ENCODE measurements at regions not wholly inside any gene's neighbourhood (a gene's known extent, or its start where the extent isn't known, plus 50 kb on each side); places are given as distances from the start of the nearest gene placed in this dataset.

GRCh38 chr16:86067516-86067915 lies 168.6 kb downstream of the IRF8 start:
- TF ChIP-seq, protein P1, sequence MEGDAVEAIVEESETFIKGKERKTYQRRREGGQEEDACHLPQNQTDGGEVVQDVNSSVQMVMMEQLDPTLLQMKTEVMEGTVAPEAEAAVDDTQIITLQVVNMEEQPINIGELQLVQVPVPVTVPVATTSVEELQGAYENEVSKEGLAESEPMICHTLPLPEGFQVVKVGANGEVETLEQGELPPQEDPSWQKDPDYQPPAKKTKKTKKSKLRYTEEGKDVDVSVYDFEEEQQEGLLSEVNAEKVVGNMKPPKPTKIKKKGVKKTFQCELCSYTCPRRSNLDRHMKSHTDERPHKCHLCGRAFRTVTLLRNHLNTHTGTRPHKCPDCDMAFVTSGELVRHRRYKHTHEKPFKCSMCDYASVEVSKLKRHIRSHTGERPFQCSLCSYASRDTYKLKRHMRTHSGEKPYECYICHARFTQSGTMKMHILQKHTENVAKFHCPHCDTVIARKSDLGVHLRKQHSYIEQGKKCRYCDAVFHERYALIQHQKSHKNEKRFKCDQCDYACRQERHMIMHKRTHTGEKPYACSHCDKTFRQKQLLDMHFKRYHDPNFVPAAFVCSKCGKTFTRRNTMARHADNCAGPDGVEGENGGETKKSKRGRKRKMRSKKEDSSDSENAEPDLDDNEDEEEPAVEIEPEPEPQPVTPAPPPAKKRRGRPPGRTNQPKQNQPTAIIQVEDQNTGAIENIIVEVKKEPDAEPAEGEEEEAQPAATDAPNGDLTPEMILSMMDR (IDR thresholded peaks at IDR 0.05), result no peak
- no peak for TF ChIP-seq EP300 (IDR thresholded peaks at IDR 0.05)
